IPS-NIHi11 (cell line): ENCODE measurements at regions not wholly inside any gene's neighbourhood (a gene's known extent, or its start where the extent isn't known, plus 50 kb on each side); places are given as distances from the start of the nearest gene placed in this dataset.
A peak's percentile ranks its signal among the peaks of the same experiment; 100 is the strongest.
"Not testable (repeated sequence)": the region's sequence is repeated elsewhere in the genome, so short reads cannot be mapped to it uniquely, and the experiment has no call there.

Source experiments
- DNase-seq: peaks from one replicate; pipeline ENCODE4 v3.0.0; 2012; ENCODE audit warnings: mixed read lengths, low spot score

DNA sequence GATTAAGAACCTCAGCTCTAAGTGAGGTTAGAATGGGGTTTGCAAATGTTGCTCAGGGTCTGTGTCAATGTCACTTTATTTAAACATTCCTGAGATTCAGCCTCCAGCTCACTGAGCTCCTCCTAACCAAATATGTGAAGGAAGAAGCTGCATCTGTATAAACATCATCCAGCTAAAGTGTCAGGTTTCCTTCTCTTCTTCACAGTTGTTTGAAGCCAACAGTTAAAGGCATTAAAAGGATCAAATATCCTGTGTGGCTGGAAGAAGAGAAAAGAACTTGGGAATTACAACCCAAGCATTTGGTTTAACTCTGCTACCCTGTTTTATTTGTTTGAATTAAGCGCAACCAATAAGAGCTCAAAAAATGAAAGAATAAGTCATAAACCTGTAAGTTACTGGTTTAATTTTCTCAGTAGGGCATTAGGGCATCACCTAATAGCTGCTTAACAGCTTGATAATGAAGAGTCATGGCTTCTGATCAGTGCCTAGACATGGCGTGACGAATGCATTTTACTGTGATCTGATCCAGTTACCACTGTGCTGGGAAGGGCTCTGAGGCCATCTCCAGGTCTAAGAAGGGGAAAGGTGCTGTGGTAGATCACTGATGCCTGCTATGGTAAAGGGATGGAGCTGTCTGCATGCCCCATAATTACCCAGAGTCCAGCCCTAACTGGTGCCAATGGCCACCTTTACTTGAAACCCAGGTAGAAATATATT is 165.7 kb upstream of the TSC22D2 start:
- DNase-seq = no peak

DNA sequence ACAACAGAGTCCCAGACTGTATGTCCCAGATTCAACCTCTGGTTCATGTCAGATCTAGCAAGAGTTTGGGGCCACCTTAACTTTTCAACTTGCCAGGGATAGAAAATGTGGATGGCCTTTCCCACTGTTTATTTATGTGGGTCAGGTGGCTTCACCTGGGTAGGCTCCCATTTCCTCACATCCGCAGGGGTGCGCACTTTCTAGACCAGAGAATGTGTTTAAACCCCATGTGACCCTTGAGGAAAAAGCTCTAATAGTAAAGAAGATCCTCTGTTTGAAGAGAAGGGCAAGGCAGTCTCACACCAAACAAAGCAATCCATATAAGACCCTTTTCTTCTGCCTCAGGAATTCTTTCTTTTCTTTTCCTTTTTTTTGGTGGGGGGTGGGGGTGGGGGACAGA is 167.2 kb upstream of the TSC22D2 start:
- no peak for DNase-seq

DNA sequence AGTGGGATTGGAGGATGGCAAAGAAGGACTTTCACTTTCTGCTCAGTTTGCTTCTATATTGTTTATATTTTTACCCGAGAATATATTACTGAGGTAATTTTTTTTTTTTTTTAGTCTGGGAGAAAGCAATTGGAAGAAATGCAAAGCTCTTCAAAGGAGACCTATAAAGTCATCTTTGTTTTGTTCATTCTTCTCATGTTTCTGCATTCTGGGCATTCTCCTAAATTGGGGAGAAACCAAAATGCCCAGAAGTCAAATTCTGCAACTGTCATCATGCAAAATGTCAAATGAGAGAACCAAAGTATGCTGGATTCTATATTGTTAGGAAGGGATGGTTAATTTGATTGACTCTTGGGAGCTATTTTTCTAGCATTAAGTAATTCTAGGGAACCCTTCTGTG is 168.3 kb upstream of the TSC22D2 start:
- no peak for DNase-seq

DNA sequence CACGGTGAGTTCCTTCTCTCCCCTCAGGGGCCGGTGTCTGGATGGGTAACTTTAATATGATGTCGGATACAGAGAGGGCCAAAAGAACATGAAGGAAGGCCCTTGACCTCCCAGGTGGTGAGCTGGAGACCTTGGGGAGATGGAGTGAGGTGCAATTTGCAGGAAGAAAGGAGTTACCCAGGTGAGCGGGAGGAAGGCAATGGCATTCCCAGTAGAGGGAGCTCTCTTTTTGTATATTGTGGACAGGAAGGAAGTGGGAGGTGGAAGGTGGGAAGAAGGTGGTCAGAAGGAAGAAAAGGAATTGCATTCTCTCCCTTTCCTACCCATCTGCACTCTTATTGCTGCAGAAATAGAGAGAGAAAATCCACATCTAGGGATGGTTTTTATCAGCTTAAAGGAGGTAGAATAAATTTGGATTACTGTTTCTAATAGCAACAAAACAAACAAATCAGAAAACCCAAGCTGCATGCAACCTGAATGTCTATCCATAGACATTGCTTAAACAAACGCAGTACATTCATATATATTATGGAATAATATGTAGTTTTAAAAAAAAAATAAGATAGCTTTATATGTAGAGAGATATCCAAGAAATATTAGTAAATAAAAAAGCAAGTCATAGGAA is 169.0 kb upstream of the TSC22D2 start:
- peak; percentile 64 for DNase-seq

DNA sequence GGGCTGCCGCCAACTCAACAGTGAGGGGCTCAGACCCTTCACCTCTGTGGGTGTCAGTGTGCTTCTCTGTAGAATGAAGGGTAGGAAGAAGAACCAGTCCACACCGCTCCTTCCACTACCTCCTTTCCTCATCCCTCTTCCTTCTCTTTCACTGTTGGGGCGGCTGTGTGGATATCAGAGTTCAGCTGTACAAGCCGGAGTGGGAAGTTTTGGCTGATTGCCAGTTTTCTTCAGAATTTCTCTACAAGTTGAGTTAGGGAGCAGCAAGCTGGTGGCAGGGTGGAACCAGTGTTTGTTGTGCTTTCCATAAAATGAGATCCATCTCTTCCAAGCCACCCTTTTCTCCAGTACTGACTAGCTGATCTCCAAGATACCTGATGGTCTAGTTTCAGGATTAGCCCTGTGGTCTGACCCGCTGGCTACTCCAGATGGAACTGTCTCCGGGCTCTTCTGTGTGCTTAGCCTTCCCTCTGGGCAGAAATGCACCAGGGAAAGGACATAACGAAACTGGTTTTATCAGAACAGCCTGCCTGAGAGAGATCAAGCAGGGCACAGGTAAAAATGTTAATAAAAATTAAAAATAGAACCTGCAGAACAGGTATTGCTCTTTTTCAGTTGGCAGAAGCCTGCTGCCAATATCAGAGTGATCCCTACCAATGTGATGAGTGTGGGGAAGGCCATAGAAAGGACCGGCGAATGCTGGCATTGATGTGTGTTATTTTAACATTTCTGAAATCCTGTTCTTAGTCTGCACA is 169.9 kb upstream of the TSC22D2 start:
- DNase-seq = no peak

DNA sequence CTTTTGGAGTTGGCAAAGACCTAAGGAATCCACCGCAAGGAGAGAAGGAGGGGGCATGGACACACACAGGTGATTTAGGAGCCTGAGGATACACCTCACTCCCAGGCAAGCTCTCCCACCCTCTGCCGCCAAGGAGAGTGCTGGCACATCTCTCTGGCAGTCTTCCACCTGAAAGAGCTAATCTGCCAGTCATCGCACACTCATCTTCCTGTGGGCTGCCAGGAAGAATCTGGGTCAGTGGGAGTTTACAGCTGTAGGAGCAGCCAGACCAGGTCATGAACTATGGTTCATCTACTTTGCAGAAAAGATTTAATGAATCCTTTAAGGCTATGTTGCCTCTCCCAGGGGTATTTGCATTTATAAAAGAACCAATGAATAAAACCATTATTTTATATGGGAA is 170.6 kb upstream of the TSC22D2 start:
- no peak for DNase-seq

DNA sequence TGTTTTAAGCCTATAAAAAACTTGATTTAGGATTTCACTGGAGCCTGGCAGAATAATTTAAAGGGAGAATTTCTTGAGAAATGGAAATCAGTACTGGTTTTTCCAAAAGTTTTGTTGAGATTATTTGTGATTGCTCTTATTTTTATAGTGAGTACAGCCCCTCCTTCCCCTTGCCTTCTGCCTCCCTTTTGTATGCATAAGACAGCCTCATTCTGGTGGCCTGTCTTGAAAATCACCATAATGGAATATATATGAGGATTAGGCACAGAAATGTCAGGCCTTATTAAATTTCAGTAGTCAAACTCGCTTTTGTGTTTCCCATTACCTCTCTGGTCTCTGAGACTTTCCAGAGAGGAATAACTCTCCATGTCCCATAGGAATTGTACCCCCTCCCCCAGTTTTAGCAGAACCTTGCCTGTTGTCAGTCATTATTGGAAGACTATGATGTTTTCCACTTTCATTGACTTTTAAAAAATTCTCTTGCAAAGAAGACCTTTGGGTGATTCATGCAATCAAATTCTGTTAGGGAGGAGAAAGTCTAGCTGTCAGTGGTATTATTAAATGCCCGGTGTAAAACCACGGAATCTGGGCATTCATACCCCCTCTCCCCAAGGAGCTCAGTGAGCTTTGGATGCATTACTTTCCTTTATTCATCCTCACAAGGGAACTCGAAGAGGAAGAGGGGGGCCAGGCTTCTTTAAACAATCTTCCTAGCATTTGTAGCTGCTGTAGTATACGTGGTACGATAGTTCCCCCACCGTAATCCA is 171.6 kb upstream of the TSC22D2 start:
- DNase-seq = no peak

DNA sequence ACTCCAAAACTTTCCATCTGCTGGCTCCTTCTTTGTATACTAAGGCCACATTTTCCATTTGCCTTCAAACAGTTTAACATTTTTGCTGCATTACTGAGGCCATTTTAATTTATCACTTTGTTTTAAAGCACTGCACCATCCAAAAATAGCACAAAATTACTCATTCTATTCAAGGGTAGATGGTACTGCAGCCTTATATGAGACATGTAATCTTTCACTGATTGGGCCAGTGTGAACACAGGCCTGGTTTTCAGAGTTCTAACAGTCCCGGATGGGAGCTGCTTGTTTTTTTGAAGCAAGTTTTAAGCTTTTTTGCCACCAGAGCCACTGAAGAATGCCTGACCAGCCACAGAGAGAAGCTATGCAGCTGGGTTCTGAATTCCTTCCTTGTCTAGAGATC is 172.3 kb upstream of the TSC22D2 start:
- DNase-seq = no peak

DNA sequence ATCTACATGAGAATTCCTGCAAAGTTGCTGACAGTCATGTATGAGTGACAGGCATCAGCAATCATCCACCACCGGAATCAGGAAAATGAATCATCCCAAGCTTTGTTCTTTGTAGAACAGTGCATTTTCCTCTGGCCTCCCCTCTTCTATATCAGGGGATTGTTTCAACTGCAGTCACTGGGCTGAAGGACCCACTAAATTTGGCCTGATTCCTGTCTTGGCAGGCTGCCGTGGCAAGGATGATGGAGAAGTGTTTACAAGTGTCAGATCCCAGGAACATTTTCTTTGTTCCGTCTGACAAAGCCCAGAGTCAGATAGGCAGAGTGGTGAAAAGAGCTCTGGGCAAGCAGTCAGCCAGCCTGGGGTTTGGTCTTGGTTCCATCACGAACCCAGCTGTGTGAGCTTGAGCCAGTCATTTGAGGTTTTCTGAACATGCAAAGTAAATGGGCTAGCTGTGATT is 175.1 kb upstream of the TSC22D2 start:
- DNase-seq = no peak

DNA sequence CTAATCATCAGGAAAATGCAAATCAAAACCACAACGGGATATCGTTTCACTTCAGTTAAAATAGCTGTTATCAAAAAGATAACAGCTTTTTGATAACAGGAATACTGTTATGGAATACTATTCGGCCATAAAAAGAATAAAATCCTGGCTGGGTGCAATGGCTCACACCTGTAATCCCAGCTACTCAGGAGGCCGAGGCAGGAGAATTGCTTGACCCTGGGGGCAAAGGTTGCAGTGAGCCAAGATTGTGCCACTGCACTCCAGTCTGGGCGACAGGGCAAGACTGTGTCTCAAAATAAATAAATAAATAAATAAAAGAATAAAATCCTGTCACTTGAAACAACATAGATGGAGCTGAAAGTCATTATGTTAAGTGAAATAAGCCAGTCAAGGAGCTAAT is 178.1 kb upstream of the TSC22D2 start:
- DNase-seq = no peak

DNA sequence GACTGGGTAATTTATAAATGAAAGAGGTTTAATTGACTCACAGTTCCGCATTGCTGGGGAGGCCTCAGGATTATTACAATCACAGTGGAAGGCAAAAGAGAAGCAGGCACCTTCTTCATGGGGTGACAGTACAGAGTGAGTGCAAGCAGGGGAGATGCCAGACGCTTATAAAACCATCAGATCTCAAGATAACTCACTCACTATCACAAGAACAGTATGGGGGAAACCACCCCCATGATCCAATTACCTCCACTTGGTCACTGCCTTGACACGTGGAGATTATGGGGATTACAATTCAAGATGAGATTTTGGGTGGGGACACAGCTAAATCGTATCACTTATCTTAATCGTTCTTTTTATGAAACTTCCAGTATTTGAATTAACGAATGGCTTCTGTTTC is 179.5 kb upstream of the TSC22D2 start:
- not testable (repeated sequence) for DNase-seq

DNA sequence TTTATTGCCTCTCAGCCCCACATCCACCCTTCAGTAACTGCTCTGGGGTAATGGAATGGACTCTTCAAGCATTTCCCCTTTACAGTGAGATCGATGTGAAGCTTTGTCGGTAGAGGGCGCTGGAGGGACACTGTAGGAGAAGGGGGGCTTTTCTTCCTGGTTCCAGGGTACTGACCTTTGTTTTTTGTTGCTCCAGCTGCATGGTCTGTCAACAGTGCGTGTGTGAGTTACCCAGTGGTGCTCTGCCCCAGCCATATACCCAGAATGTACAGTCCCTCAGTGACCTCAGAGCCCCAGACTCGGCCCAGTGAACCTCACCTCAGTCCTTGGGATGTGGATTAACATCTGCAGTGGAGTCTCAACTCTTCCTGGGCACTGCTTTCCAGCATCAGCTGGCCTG is 180.3 kb upstream of the TSC22D2 start:
- DNase-seq = peak; percentile 78

DNA sequence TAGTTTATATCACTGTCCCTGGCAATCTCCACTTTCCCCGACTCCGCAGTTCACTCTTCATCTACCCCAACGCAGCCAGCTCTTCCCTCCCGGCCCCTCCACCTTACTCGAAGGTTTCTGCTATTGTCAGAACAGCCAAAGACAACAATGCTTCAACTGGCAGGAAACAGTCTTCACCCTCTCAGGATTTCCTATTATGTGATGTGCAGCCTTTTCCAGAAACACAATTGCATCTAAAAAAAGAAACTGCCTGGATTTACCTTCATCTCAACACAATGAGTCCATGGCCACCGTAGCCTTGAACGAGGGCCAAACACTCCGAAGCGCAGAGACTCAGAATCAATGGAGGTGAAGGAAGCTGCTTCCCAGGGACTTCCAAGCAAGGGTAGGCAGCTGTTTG is 182.1 kb upstream of the TSC22D2 start:
- DNase-seq = no peak

DNA sequence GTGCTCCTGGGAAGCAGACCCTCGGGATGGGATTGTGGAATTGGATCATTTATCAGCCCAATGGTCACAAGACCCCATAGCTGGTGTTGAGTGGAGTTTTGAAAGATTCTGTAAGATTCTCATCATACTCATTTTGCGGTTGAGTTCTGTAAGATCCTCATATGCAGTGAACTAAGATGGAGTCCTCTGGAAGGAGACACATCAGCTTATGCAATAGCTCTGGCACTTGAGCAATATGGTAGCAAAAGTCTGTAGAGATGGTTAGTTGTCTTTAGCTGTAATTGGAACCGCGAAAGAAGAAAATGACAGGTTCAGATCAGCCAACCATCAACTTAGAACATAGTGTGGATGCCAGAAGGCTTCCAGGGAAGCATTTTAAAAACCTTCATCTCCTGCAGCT is 184.5 kb upstream of the TSC22D2 start:
- no peak for DNase-seq

DNA sequence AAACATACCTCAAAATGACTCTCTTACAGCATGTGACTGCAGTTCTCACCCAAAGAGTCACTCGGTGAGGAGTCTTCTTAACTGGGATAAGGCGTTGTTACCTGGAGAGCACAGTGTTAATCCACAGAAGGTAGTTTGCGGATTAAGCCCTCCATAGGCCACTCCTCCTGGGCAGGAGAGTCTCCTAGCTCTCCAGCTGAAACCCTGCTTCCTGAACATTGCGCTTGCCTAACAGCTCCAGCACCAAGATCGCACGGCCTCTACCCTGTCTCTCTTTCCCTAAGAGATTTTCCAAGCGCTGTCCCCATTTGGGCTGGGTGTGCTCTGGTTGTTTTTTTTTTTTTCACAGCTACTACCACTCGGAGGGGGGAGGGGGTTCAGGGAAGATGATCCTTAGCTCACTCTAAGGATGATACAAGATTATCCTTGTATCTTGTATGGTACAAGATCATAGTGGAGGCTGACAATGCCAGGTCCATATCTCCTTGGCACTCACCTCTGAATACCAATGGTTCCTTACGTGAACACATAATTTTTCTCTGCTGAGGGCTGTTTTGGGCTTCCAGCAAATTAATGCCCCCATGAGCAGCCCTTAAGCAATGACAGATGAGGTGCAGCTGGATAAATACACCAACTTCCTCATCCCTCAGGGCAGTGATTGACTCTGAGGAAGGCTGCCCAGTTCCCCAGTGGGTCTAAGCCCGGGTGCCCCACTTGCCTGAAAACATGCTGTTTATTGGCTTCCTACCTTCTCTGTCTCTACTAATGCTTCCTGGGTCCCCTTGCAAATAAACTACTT is 185.2 kb upstream of the TSC22D2 start:
- peak; percentile 16 for DNase-seq

DNA sequence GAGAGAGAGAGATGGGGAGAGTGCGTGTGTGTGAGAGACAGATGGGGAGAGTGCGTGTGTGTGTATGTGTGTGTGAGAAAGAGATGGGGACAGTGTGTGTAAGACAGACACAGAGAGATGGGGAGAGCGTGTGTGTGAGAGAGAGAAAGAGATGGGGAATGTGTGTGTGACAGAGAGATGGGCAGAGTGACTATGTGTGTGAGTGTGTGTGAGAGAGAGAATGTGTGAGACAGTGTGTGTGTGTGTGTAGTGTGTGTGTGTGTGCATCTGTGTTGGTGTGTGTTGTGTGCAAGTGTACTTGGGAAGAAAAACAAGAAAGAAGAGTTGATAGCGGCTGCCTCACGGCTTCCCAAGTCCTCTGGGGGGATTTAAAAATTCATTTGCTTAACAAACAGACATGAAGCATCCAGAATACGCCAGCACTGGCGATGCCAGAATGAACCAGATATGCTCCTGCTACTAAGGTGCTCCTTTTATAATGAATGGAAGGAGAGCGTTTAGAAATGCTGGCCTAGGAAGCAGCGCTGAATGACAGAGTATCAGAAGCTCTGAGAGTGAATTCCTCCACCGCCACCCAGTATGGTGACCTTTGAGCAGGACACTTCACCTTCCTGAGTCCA is 186.1 kb upstream of the TSC22D2 start:
- DNase-seq = no peak

DNA sequence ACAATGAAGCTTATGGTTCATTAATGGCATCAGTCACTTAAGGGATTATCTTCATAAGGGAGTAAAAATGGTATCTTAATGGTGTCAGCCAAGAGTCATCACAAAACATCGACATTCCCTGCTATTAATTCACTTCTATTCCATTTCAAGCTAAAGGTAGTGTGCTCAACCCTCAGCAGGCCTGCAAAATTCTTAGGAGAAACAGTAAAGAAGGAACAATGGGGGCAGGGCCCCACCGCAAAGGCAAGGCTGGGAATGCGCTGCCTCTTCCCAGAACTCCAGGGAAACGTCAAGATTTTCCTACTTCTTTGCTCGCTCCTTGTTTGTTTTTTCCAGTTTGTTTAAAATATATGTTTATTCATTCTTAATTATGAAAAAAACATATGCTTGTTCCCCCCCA is 187.3 kb upstream of the TSC22D2 start:
- peak; percentile 43 for DNase-seq

DNA sequence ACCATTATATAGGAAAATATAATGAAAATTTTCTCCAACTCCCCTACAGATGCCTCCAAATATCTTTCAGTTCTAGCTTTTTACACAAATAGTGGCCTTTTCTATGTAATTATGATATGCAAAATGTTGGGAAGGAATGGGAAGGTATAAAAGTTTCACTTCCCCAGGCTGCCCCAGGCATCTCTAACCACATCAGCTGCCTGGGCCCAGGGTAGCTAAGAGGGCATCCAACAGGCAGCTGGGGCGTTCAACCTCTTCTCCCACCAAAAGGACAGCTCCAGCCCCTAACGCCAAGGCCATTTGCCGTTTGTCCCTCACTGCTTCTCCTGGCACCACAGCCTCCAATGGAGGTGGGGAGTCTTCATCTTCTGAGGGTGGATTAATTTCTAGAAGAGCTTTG is 188.1 kb upstream of the TSC22D2 start:
- DNase-seq = no peak

DNA sequence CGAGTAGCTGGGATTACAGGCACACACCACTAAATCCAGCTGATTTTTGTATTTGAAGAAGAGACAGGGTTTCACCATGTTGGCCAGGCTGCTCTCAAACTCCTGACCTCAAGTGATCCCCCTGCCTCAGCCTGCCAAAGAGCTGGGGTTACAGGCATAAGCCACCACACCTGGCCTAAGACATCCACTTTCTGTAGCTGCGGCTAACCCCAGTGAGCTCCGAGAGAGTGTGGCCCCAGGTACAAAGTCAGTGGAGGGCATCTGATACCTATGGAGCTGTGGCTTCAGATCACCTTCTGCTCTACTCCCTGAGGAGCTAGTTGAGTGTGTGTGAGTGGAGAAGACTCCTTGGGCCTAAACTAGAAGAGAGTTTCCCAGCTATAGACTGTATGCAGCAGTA is 189.3 kb upstream of the TSC22D2 start:
- no peak for DNase-seq

DNA sequence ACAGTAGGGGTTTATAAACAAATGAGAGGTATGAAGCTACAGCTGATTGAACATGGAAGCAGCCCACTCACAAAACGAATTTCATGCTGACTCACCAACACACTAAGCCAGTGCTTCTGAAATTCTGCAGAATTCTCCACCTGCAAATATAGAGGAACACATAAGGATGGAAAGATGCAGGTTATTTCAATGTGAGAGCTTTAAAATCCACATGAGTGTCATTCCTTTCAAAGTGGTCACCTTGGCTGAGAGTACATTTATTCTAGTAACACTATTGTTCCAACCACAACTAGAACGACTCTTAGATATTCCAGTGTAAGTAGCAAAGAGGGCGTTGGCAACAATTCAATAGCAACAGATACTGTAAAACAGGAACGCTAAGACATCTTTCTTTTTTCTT is 189.9 kb upstream of the TSC22D2 start:
- no peak for DNase-seq

DNA sequence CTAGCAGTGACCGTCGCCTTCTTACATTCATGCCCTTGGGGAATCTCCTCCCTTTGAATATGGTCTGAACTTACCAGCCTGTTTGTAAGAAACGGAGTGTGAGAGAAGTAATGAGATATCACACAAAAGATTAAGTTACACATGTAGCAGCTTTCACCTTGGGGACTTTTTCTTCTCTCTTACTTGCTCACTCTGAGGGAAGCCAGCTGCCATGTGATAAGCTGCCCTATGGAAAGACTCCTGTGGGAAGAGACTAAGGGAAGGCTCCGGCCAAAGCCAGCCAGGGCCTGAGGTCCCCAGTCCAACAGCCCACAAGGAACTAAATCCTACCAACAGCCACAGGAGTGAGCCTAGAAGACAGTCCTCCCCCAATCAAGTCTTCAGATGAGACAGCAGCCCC is 190.4 kb upstream of the TSC22D2 start:
- DNase-seq = no peak
